Testis (tissue), 2 donors: ENCODE measurements at regions not wholly inside any gene's neighbourhood (a gene's known extent, or its start where the extent isn't known, plus 50 kb on each side); places are given as distances from the start of the nearest gene placed in this dataset.

Source experiments
- DNase-seq: peaks from one replicate; pipeline ENCODE4 v3.0.0-alpha.2; 2019
- H3K27ac ChIP-seq, 2 donors: fragments of 200-600 bp; sonication (generic); one replicate each; pipeline ENCODE4 v1.5.1; 2019
- H3K27me3 ChIP-seq: fragments of 200-600 bp; sonication (generic); one replicate; pipeline ENCODE4 v1.5.1; 2019
- H3K36me3 ChIP-seq: fragments of 200-600 bp; sonication (generic); one replicate; pipeline ENCODE4 v1.5.1; 2017; ENCODE audit warnings: low read depth; ENCODE audit errors: missing control alignments
- H3K4me1 ChIP-seq: fragments of 200-600 bp; sonication (generic); one replicate; pipeline ENCODE4 v1.5.1; 2019
- H3K4me3 ChIP-seq, 2 donors: fragments of 200-600 bp; sonication (generic); one replicate each; pipeline ENCODE4 v1.5.1; 2017 to 2019
- H3K9me3 ChIP-seq: fragments of 200-600 bp; sonication (generic); one replicate; pipeline ENCODE4 v1.5.1; 2017
- CTCF ChIP-seq, 3 experiments: fragments of 450-650 bp in 2 of 3; fragments of 200-600 bp in 1 of 3; sonication (generic) in 1 of 3; IDR thresholded peaks; one replicate each; pipeline ENCODE4 v1.5.1; 2016 to 2019; ENCODE audit warnings: antibody characterized with exemption in 3 of 3, mild to moderate bottlenecking in 2 of 3, moderate library complexity in 1 of 3
- POLR2A ChIP-seq: fragments of 450-650 bp; IDR thresholded peaks from one replicate; pipeline ENCODE4 v1.6.1; 2017; ENCODE audit warnings: antibody characterized with exemption, mild to moderate bottlenecking, moderate library complexity
- WGBS, 2 donors: methylation state at CpG; one replicate each; pipeline ENCODE4 v1.1.5; 2018; 5-methylcytosine and 5-hydroxymethylcytosine counted together
- intact Hi-C: fragments of 100-400 bp; cut with DNase I; formaldehyde crosslinking; loops from one replicate; pipeline ENCODE4 v1.15.1; 2023; ENCODE audit warnings: low total_unique reads

- Histone ChIP-seq H3K9me3 (no peaks in the 10 kb centered on the region), H3K4me3 (no peak overlapping the region), H3K27ac (no peak overlapping the region), H3K4me1 (no peaks in the 10 kb centered on the region), H3K27me3 (no peaks in the 10 kb centered on the region), H3K36me3 (no peaks in the 10 kb centered on the region)
- TF ChIP-seq CTCF (IDR thresholded peaks at IDR 0.05) (no peak), POLR2A (no peak)
- intact Hi-C loops: no loop called here
- DNase-seq: no peak
- 87 to 88% methylated on average over 6 of the region's 6 CpGs for WGBS, 2 donors
These were observed 137.7 kb upstream of the ZNF608 start for GRCh38 chr5:124884114-124884513.

GRCh38 chr5:124885490-124885889 lies 139.1 kb upstream of the ZNF608 start:
- Histone ChIP-seq H3K4me1 (no peaks in the 10 kb centered on the region), H3K27me3 (no peaks in the 10 kb centered on the region), H3K9me3 (no peaks in the 10 kb centered on the region), H3K36me3 (no peaks in the 10 kb centered on the region), H3K4me3 (no peak overlapping the region), H3K27ac (no peak overlapping the region)
- TF ChIP-seq POLR2A: no peak
- no peak for TF ChIP-seq CTCF (IDR thresholded peaks at IDR 0.05)
- intact Hi-C loops: no loop called here
- 93 to 95% methylated on average over 2 of the region's 2 CpGs for WGBS, 2 donors
- DNase-seq: no peak

GRCh38 chr5:124887223-124887622 lies 140.8 kb upstream of the ZNF608 start:
- TF ChIP-seq POLR2A (no peak), CTCF (IDR thresholded peaks at IDR 0.05) (no peak)
- Histone ChIP-seq H3K27me3 (no peaks in the 10 kb centered on the region), H3K36me3 (no peaks in the 10 kb centered on the region), H3K9me3 (no peaks in the 10 kb centered on the region), H3K27ac (no peak overlapping the region), H3K4me1 (no peaks in the 10 kb centered on the region), H3K4me3 (no peak overlapping the region)
- intact Hi-C loops: no loop called here
- no peak for DNase-seq
- 65 to 82% methylated on average over 2 of the region's 2 CpGs for WGBS, 2 donors

GRCh38 chr5:124888050-124888506 lies 141.6 kb upstream of the ZNF608 start:
- 57 to 63% methylated on average over 6 of the region's 6 CpGs for WGBS, 2 donors
- intact Hi-C loops: no loop called here

More at GRCh38 chr5:124888050-124888506, 141.6 kb upstream of the ZNF608 start:
- no peaks in the 10 kb centered on the region for H3K4me1 ChIP-seq
- no peak for TF ChIP-seq POLR2A
- no peak for TF ChIP-seq CTCF (IDR thresholded peaks at IDR 0.05)
- DNase-seq: no peak
- no peaks in the 10 kb centered on the region for H3K27me3 ChIP-seq
- H3K27ac ChIP-seq: no peak overlapping the region
- H3K4me3 ChIP-seq: no peak overlapping the region
- H3K36me3 ChIP-seq: no peaks in the 10 kb centered on the region
- H3K9me3 ChIP-seq: no peaks in the 10 kb centered on the region
